Ammon's horn (tissue), 1 donor: ENCODE measurements at regions not wholly inside any gene's neighbourhood (a gene's known extent, or its start where the extent isn't known, plus 50 kb on each side); places are given as distances from the start of the nearest gene placed in this dataset.
A peak's percentile ranks its signal among the peaks of the same experiment; 100 is the strongest.
"Not testable (repeated sequence)": the region's sequence is repeated elsewhere in the genome, so short reads cannot be mapped to it uniquely, and the experiment has no call there.

Source experiments
- DNase-seq: peaks from one replicate; pipeline ENCODE4 v3.0.0-alpha.2; 2016; ENCODE audit warnings: low spot score

DNA sequence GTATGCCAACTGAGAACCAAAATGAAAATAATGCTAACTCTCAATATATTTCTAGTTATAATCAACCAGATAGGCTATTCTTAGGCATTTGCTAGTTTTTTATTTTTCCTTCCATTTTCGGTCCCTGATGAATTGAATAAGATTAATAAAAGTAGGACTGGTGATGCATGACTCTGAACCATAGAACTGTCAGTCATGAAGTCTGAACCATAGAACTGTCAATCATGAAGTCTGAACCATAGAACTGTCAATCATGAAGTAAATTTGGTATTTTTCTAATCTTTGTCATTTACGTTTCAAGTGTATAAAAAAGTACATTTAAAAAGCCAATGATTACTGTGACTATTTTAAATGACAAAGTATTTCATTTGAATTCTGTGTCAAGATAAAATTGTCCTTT lies 460.2 kb upstream of the NDST3 start:
- no peak for DNase-seq

DNA sequence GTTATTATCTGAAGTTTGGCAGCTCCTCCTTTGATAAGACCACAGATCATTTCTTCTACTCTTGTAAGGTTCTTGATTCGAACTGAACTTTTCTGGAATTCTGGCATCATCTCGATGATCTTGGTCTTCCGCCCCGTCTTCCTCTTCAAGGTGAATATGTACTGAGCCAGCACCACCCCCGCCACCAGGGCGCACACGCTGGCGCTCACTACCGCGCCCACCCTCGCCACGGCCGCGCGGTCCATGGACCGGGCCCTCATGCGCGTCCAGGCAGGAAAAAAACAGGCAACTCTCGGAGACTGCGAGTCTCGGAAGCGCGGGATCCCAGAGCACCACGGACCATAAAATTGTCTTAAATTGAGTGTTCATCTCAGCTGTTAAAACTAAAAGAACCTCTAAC lies 458.4 kb upstream of the NDST3 start:
- no peak for DNase-seq

DNA sequence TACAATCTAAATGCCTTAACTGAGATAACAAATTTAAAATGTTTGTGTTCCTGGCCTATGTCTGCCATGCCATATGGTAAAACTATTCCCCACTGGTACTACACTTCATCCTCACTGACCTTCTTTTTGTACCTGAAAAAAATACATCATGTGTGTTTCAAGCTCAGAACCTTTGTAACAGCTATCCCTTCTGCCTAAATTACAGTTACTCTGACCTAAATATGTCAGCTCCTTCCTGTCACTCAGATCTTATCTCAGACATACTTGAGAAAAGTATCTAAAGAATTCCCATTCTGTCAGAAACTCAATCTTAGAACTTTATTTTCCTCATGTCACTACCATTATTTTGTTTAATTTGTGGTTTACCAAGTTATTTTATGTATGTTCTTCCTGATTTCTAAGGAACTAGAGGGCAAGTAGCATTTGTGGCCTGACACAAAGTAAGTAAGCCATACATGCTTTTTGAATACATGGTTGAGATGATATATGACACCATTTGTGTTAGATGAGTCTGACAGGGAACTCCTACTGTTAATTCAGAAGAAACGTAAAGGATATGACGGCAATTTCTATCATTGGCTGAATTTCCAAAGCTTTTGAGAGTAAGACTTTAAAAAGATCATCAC lies 456.5 kb upstream of the NDST3 start:
- no peak for DNase-seq

DNA sequence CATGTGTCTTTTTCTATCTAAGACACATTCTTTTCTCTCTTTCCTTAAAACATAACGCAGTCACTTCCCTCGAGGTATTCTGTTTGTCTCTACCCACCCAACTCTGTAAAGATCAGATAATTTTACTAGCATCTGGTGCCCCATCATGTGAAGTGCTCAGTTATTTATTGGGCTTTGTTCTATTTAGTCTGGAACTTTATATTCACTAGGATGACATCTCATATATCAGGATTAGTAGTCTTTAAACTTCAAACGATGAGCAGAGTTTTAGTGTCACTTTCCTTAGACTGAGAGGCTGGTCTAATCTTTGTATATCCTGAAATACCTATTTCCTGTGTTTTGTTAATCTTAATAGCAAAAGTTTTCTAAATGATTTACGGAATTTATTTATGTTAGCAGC lies 445.5 kb upstream of the NDST3 start:
- DNase-seq: no peak

DNA sequence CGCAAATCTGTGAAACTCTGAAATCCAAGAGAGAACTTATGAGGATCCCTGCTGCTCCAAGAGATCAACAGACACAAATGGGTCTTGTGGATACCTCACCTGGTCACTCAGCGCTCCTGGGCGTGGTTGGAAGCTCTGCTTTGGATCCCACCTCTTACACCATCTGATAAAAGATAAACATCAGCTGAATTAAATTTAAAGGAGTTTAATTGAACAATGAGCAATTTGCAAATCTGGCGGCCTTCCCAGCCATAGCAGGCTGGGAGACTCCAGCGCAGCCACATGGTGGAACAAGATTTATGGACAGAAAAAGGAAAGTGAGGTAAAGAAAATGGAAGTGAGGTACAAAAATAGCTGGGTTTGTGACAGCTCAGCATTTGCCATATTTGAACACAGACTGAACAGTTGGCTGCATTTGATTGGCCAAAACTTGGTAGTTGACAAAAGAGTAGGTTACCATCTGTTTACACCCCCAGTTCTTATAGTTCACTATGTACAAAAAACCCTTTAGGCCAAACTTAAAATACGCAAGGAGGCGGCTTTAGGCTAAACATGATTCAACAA lies 437.3 kb upstream of the NDST3 start:
- no peak for DNase-seq

DNA sequence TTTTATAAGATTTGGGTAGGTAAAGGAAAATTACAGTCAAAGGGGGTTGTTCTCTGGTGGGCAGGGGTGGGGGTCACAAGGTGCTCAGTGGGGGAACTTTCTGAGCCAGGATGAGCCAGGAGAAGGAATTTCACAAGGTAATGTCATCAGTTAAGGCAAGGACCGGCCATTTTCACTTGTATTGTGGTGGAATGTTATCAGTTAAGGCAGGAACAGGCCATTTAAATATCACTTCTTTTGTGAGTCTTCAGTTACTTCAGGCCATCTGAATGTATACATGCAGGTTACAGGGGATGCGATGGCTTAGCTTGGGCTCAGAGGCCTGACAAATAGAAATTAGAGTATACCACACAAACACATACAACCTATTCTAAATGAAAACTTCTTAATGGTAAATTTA lies 434.9 kb upstream of the NDST3 start:
- DNase-seq: not testable (repeated sequence)

DNA sequence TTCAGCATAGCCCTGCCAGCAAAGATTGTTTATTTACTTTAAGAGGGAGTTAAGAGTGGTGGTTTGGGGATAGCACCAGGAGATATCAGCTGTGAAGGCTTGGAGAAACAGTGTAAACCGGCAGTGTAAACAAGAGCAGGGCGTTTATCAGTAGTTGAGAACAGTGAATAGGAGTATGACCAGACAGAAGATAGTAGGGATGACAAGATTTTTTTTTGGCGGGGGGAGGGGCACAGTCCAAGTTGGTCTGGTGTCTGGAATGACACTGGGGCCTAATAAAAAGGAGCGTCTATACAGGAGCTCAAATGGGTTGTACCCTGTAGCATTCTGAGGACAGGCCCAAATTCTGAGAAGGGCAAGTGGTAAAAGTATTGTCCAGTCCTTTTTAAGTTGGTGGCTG lies 433.4 kb upstream of the NDST3 start:
- not testable (repeated sequence) for DNase-seq

DNA sequence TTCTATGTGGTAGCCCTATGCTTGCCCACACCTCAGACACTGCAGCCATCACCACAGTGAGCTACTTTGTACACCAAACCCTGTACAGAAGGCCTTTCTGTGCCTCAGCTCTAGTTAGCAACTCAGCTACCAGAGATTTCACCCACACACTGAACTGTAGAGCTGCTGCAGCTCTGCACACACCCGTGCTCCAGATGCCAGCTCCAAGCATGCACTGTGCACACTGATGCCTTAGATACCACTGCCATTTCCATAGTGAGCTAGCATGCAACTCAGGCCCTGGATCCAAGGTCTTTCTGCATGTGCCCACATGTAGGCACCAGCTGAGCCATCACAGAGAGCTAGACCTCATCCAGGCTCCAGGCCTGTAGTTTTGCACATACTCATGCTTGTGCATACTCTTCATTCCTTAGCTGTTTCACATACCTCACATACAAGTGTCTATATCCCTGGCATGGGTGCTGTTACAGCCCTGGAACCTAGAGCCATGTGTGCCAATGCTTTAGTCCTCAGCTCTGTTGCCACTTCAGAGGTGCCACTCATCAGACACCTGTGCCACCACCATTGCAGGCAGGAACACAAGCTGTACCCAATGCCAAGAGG lies 423.5 kb upstream of the NDST3 start:
- peak; percentile 34 for DNase-seq

DNA sequence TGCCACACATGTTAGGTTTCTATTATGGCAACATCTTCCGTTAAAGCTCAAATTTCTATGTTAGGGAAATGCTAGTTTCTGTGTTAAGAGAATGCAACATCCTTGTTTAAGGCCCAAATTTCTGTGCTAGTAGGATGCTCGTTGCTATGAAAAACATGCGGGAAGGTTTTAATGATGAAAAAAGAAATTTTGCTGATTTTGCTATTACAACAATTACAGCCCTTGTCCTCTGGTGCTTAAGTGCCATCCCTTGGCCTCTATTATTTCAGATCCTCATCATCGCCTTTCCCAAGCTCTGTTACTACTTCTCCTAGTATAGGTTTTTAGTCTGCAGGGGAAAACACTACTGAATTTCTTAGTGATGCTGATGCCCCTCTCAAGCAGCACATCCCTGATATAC lies 412.6 kb upstream of the NDST3 start:
- no peak for DNase-seq

DNA sequence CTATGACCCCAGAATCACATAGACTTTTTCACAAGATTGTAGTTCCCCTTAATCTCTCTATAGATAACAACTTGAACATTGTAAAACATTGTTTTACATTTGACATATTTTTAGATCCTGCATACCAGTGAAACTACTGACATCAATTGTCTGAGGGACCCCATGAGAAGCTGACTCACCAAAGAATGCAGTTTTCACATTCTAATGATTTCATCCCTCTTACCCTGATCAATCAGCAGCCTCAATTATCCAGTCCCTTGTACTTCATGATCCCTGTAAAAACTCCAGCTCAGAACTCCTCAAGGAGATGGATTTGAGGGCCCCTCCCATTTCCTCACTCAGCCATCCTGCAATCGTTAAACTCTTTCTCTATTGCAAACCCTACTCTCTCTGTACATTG lies 411.0 kb upstream of the NDST3 start:
- no peak for DNase-seq

DNA sequence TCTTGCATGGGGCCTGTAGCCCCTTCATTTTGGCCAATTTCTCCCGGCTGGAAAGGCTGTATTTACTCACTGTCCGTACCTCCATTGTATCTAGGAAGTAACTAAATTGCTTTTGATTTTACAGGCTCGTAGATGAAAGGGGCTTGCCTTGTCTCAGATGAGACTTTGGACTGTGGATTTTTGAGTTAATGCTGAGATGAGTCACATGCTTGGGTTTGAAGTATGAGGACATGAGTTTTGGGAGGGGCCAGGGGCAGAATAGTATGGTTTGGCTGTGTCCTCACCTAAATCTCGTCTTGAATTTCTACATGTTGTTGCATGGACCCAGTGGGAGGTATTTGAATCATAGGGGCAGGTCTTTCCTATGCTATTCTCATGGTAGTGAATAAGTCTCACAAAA lies 407.6 kb upstream of the NDST3 start:
- no peak for DNase-seq

DNA sequence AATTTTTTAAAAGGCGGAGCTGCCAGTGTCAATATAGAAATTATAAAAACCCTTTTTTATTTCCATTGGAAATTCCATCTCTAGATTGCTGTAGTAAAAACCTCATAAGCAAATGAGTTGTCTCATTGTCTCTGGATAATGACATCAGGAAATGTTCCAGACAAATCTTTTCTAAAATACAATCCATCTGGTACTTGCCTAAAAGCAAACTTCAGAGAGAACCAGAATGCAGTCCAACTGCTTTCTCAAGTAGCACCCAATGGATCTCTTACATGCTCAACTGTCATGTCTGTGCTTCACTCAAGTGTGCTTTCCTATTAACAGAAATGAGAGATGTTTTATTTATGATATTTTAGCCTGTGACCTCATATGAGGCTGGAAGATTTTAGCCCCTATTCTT lies 399.6 kb upstream of the NDST3 start:
- DNase-seq: no peak

DNA sequence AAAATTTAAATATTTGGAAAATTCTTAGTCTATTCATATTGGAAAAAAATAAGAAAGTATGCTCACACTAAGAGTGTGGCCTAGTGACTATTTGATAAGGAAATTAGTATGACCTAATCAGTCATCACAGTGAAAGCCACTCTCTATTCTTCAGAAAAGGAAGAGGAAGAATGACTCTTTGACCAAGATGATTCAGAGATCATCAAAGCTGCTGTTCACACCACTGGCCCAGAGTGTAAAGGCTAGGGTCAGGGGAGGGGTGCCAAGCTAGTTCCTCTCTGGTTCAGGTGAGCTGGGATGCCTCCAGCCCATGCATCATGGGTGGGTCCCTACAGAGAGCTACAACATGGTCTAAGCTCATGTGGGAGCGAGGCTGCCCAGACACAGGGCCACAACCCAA lies 396.9 kb upstream of the NDST3 start:
- no peak for DNase-seq

DNA sequence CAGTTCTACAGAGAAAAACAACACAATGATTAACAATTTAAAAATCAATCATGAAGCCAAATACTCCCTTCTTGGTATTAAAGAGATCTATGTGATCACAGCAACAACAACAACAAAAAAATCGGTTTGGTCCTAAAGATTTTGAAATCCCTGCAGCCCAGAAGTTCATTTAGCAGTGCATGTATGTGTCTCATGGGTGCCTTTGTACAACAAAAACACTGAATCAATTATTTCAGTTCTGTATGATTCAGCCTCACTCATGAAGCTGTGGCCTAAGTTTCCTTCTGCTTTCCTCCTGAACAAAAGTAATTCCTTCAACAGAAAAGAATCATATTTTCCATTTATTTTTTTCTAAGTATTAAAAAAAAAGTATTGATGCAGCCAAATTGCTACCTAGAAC lies 393.4 kb upstream of the NDST3 start:
- DNase-seq: no peak

DNA sequence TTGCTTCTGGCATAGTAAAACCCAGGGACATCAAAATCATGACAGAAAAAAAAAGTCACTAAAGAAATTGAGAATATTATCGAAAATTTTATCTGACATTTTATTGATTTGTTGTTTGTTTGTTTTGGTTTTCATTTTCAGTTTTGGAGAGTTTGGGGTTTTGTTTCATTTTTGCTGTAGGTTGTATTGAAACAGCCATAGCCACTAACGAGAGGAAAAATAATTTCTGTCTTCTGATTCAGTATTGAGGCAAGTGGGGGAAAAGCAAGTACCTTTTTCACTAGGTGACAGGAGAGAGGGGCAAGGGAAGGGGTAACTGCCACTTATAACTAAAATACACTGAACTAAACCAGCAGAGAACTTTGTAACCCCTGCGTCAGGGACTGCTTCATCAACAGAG lies 392.8 kb upstream of the NDST3 start:
- DNase-seq: no peak

DNA sequence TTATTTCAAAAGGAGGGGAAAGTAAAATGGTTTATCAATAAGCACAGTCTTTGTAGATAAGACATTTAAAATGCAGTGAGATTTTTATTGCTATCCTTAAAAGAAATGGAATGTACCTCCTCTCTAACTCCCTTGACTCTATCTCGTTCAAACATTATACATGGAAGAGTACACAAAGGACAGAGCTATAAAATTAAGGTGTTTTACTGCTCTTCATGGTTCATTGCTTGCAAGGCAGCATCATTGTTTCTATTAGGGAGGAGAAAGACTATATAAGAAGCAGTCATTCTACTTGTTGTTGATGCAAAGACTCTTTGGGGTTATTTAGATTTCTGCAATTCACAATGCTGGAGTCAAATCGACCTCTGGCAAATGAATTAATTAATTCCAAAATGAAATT lies 380.2 kb upstream of the NDST3 start:
- DNase-seq: no peak

DNA sequence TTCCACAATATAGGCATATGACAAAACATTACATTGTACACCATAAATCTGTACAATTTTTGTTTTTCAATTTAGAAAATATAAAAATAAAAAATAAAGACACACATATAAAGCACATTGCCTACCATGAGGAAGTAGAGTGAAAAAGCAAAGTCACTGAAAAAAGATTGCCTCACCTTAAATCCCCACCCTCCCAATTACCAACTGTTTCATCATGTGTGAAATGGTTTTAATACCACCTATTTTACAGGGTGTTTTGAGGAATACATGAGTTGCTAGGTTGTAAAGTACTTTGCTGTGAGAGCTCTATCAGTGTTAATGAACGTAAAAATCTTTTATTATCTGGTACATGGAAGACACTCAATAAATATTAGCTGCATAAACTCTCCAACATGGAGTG lies 373.6 kb upstream of the NDST3 start:
- no peak for DNase-seq

DNA sequence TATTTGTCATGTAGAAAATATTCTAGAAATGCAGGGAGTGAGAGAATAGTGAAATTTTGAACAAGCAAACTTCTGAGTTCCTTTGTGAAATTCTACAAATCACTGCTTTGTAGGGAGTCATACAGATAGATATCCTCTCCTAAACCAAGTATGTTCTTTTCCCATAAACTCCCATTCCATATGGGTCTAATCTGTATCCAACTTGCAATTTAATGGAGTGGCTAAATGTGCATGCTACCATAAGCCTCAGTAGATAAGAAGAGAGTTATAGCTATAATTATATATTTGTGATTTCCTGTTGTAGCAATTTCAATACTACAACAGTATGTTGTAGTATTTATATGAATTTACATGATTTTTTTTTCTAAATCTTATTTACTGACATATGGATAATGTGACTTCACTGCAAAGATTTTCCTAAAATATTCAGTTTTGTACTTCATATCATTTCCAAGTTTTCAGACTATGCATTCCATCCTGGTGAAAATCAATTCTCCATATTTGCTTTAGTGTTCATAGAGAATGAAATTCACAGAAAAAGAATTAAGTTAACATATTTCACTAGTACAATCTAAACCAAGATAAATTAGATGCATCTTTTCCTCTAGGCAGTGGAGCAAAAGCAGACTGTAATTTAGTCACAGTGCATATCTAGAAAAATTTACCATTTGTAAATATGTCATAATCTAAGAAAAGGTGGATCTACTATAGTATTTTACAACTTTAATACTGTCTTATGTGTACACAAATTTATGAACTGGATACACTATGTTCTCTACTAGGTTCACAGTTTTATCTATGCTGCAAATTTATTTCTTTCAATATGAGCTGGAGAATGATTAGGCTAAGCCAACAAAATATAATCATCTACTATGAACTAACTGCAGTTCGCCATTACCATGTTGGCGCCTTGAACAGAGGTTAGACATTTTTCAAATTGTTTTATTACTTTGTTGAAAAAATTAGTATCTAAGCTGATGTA lies 372.9 kb upstream of the NDST3 start:
- no peak for DNase-seq

DNA sequence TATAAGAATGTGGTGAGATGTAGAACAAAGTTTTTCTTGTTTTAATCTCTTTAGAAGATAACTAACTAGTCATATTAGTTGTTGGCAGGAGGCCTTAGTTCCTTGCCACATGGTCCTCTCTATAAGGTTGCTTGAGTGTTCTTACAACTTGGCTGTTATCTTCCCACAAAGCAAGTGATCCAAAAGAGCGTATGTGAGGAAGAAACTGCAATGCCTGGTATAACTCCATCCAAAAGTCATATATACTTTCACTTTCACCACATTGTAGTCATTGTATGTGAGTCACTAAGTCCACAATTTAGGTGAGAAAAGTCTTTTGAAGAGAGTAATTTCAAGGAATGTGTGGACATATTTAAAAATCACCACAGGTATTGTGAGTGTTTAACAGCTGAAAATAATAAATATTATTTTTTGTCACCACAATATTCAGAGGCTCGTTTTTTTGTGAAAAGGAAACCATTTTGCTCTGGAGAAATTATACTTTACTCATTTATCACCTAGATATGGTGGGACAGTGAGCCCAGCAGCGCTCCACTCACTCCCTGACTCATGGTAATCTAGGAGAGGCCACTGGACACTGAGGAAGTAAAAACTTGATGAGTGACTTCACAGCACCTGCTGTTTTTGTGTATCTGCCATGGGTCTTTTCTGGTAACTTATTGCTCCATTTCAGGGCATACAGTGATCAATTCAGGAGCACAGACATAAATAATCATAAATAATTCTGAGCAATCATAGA lies 369.4 kb upstream of the NDST3 start:
- DNase-seq: no peak

DNA sequence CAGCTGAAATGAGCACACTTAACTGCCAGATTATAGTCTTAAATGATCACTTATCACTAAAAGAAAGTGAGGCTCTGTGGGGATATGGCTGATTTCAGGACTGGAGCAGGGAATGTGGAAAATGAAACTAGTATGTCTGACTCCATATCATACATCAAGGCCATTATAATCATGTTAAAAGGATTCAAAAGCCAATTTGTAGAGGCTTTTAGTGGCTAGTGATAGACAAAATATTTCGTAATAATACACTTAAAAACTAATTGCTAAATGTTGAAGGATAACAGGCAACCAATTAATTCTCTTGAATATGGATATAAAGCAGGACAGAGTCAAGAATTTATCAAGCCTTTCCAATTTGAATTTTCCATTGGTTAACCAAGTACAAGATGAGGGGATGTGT lies 358.1 kb upstream of the NDST3 start:
- no peak for DNase-seq

DNA sequence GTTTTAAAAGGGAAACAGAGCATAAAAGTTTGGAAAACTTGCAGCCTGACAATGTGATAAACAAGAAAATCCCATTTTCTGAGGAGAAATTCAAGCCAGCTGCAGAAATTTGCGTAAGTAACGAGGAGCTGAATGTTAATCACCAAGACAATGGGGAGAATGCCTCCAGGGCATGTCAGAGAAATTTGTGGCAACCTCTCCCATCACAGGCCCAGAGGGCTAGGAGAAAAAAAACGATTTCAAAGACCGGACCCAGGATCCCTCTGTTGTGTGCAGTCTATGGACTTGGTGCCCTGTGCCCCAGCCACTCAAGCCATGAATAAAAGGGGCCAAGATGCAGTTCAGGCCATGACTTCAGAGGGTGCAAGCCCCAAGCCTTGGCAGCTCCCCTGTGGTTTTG lies 355.4 kb upstream of the NDST3 start:
- no peak for DNase-seq
